Fibroblast of the aortic adventitia (primary cell): ENCODE measurements at regions not wholly inside any gene's neighbourhood (a gene's known extent, or its start where the extent isn't known, plus 50 kb on each side); places are given as distances from the start of the nearest gene placed in this dataset.
A peak's percentile ranks its signal among the peaks of the same experiment; 100 is the strongest.

ENCODE experiments used
- DNase-seq: peaks from one replicate; pipeline ENCODE4 v3.0.0-alpha.2; 2010; ENCODE audit warnings: low read depth
- H3K4me3 ChIP-seq: 2 replicates; pipeline ENCODE4 v1.5.1; 2011; ENCODE audit warnings: low read depth, mild to moderate bottlenecking, control low read depth, low read length, moderate library complexity
- CTCF ChIP-seq: IDR thresholded peaks from 2 replicates; pipeline ENCODE4 v1.5.1; 2011; ENCODE audit warnings: mild to moderate bottlenecking, low read length, control low read depth, inconsistent platforms; ENCODE audit not compliant: insufficient read depth

GRCh38 chr2:8388781-8389180 lies 293.1 kb upstream of the ID2 start:
- no peak for DNase-seq
- no peak for TF ChIP-seq CTCF
- H3K4me3 ChIP-seq, result no peak overlapping the region

GRCh38 chr2:8389431-8390108 lies 292.3 kb upstream of the ID2 start:
- H3K4me3 ChIP-seq, result no peak overlapping the region
- peak; percentile 64 for DNase-seq

GRCh38 chr2:8391126-8391525 lies 290.7 kb upstream of the ID2 start:
- DNase-seq, result no peak
- TF ChIP-seq CTCF, result no peak

More at GRCh38 chr2:8389431-8390108, 292.3 kb upstream of the ID2 start:
- no peak for TF ChIP-seq CTCF

GRCh38 chr2:8391584-8391983 lies 290.3 kb upstream of the ID2 start:
- no peak for DNase-seq
- no peak overlapping the region for H3K4me3 ChIP-seq
- TF ChIP-seq CTCF, result no peak

More at GRCh38 chr2:8391126-8391525, 290.7 kb upstream of the ID2 start:
- no peak overlapping the region for H3K4me3 ChIP-seq

GRCh38 chr2:8392098-8392866 lies 289.6 kb upstream of the ID2 start:
- TF ChIP-seq CTCF, result no peak
- H3K4me3 ChIP-seq, result no peak overlapping the region
- DNase-seq, result no peak

- no peak overlapping the region for H3K4me3 ChIP-seq
- TF ChIP-seq CTCF, result no peak
- DNase-seq, result no peak
Measured at GRCh38 chr2:8393506-8393905, 288.4 kb upstream of the ID2 start.
